ENCODE measurements at regions not wholly inside any gene's neighbourhood (a gene's known extent, or its start where the extent isn't known, plus 50 kb on each side); places are given as distances from the start of the nearest gene placed in this dataset.

DNA sequence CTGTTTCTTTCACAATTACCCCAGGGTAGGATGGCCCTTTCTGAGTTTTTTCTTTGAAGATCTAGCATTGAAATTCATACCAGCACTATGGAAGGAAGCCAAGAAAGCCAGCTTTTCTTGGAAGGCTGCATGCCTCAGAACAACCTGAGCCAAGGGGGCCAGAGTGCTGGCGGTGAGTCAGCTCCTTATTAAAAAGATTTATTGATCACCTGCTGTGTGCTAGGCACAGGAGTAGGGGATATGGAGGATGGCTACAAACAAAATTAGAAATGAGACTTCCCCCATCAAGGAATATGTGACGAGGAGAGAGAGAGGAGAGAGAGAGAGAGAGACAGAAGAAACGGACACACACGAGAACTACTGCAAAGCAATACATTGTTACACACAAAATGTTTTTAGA, 184.6 kb upstream of the PUM3 start:
- TF ChIP-seq EP300 (IDR thresholded peaks at IDR 0.05; ENCODE audit: low read depth) (no peak), CTCF (IDR thresholded peaks at IDR 0.05) (no peak)
